ENCODE measurements at regions not wholly inside any gene's neighbourhood (a gene's known extent, or its start where the extent isn't known, plus 50 kb on each side); places are given as distances from the start of the nearest gene placed in this dataset.

- TF ChIP-seq CTCF (IDR thresholded peaks at IDR 0.05) = no peak
- TF ChIP-seq KDM1A (IDR thresholded peaks at IDR 0.05; ENCODE audit: low read depth) = no peak
- TF ChIP-seq NR3C1 (IDR thresholded peaks at IDR 0.05) = no peak
- no peak for TF ChIP-seq POLR2A (IDR thresholded peaks at IDR 0.05; ENCODE audit: low read length)
- TF ChIP-seq MYC (IDR thresholded peaks at IDR 0.05; ENCODE audit: borderline replicate concordance, low read length) = no peak
Observed at GRCh38 chr10:9635691-9636090, 1382.0 kb upstream of the CELF2 start.
